ENCODE measurements at regions not wholly inside any gene's neighbourhood (a gene's known extent, or its start where the extent isn't known, plus 50 kb on each side); places are given as distances from the start of the nearest gene placed in this dataset.
A peak's percentile ranks its signal among the peaks of the same experiment; 100 is the strongest.

GRCh38 chr13:44260336-44260735, 113.3 kb upstream of the SERP2 start (continued):
- TF ChIP-seq CHD1 (IDR thresholded peaks at IDR 0.05; ENCODE audit: low read depth, low read length) = no peak
- TF ChIP-seq SMAD5 (IDR thresholded peaks at IDR 0.05; ENCODE audit: low read depth) = no peak
- TF ChIP-seq SRF (IDR thresholded peaks at IDR 0.05; ENCODE audit: low read depth in 2 of 2, low read length in 2 of 2) = no peak
- TF ChIP-seq HCFC1 (IDR thresholded peaks at IDR 0.05; ENCODE audit: low read length) = no peak
- TF ChIP-seq RELB (IDR thresholded peaks at IDR 0.05; ENCODE audit: low read depth) = no peak

GRCh38 chr13:44263751-44264620, 109.6 kb upstream of the SERP2 start:
- no peaks in the 10 kb centered on the region for H3K9me3 ChIP-seq (replicated peaks; ENCODE audit: control insufficient read depth, insufficient read depth, low read length)
- ChIA-PET POLR2A (no interaction called here), RAD21 (ENCODE audit: unreplicated experiment) (no interaction called here), SMC1A (ENCODE audit: uncharacterized antibody, unreplicated experiment) (no interaction called here), CTCF (interaction anchor here (1.0 kb wide), 1 partner anchor 16 kb away, joined by 3 read pairs; no protein-coding TSS in a partner anchor)
- H2AFZ ChIP-seq (ENCODE audit: control insufficient read depth, low read depth, low read length) = no peak overlapping the region
- WGBS (ENCODE audit: insufficient coverage, insufficient replicate concordance, low lambda C conversion rate, missing lambda C conversion rate) = 70% methylated on average over 20 of the region's 20 CpGs
- no peaks in the 10 kb centered on the region for H3K79me2 ChIP-seq (ENCODE audit: control insufficient read depth, insufficient read depth, low read length)
- DNase-seq (ENCODE audit: low read depth, low spot score) (no peak), FAIRE-seq (peak; percentile 18), ATAC-seq (no peak)
- H3K36me3 ChIP-seq (ENCODE audit: control insufficient read depth in 2 of 2, insufficient read depth in 2 of 2, low read length in 1 of 2) = no peaks in the 10 kb centered on the region
- in situ Hi-C loops (cut with MboI) = no loop called here
- no TSS peak for BruUV-seq (replicated peaks)
- H3K9ac ChIP-seq (ENCODE audit: control insufficient read depth, insufficient read depth, low read length) = no peak overlapping the region
- H3K4me1 ChIP-seq (ENCODE audit: control insufficient read depth, insufficient read depth, low read length) = peaks cover 10% of the 10 kb centered on the region
- H3K4me3 ChIP-seq = no peak overlapping the region
- intact Hi-C loops (cut with micrococcal nuclease; ENCODE audit: unreplicated experiment) = no loop called here
- H4K20me1 ChIP-seq (ENCODE audit: control insufficient read depth, insufficient read depth) = no peaks in the 10 kb centered on the region
- no peak overlapping the region for H3K4me2 ChIP-seq (ENCODE audit: control insufficient read depth, insufficient read depth)
- no peak overlapping the region for H3K27ac ChIP-seq (ENCODE audit: control insufficient read depth, insufficient read depth)
- no peaks in the 10 kb centered on the region for H3K27me3 ChIP-seq (replicated peaks in 1 of 2; ENCODE audit: control insufficient read depth in 2 of 2, insufficient read depth in 2 of 2, low read length in 1 of 2)
- TF ChIP-seq PML (IDR thresholded peaks at IDR 0.05; ENCODE audit: low read length) (no peak), JUND (IDR thresholded peaks at IDR 0.05; ENCODE audit: low read depth, low read length) (no peak), KAT2A (conservative IDR thresholded peaks at IDR 0.05; ENCODE audit: control insufficient read depth, low read depth, low read length) (no peak), E4F1 (IDR thresholded peaks at IDR 0.05; ENCODE audit: borderline replicate concordance, partially characterized antibody) (no peak), NR2C1 (IDR thresholded peaks at IDR 0.05) (no peak), CEBPB (IDR thresholded peaks at IDR 0.05; ENCODE audit: borderline replicate concordance in 1 of 2, low read depth in 2 of 2, low read length in 2 of 2) (no peak), FOXK2 (IDR thresholded peaks at IDR 0.05) (no peak), RUNX3 (IDR thresholded peaks at IDR 0.05; ENCODE audit: low read length) (no peak), MXI1 (IDR thresholded peaks at IDR 0.05; ENCODE audit: low read depth, low read length) (no peak), BMI1 (IDR thresholded peaks at IDR 0.05; ENCODE audit: borderline replicate concordance) (no peak), DPF2 (IDR thresholded peaks at IDR 0.05) (no peak), BCLAF1 (IDR thresholded peaks at IDR 0.05) (no peak)

Measured in GM12878 (cell line).